GM18873 (cell line): ENCODE measurements at regions not wholly inside any gene's neighbourhood (a gene's known extent, or its start where the extent isn't known, plus 50 kb on each side); places are given as distances from the start of the nearest gene placed in this dataset.
A peak's percentile ranks its signal among the peaks of the same experiment; 100 is the strongest.
"Not testable (repeated sequence)": the region's sequence is repeated elsewhere in the genome, so short reads cannot be mapped to it uniquely, and the experiment has no call there.

Experiments used
- ATAC-seq: cut with Tn5 transposase; IDR thresholded peaks from one replicate; pipeline ENCODE4 v1.9.1; 2021; ENCODE audit warnings: mild to moderate bottlenecking, moderate library complexity, moderate number of reproducible peaks; ENCODE audit not compliant: unreplicated experiment, low FRiP score

GRCh38 chr5:153340738-153341137 is 149.7 kb upstream of the GRIA1 start:
- no peak for ATAC-seq

- no peak for ATAC-seq
Observed at GRCh38 chr5:153342487-153342886, 148.0 kb upstream of the GRIA1 start.

GRCh38 chr5:153347611-153348010 is 142.9 kb upstream of the GRIA1 start:
- ATAC-seq = no peak

GRCh38 chr5:153350175-153350883 is 140.1 kb upstream of the GRIA1 start:
- no peak for ATAC-seq

GRCh38 chr5:153352685-153353219 is 137.7 kb upstream of the GRIA1 start:
- no peak for ATAC-seq

GRCh38 chr5:153357493-153358112 is 132.9 kb upstream of the GRIA1 start:
- no peak for ATAC-seq

- ATAC-seq = peak; percentile 64
Observed at GRCh38 chr5:153358315-153358976, 132.0 kb upstream of the GRIA1 start.

GRCh38 chr5:153360860-153361259 is 129.6 kb upstream of the GRIA1 start:
- ATAC-seq = no peak

- no peak for ATAC-seq
Observed at GRCh38 chr5:153361735-153362409, 128.6 kb upstream of the GRIA1 start.

- no peak for ATAC-seq
Observed at GRCh38 chr5:153365547-153365946, 124.9 kb upstream of the GRIA1 start.

- ATAC-seq = no peak
Observed at GRCh38 chr5:153367466-153367865, 123.0 kb upstream of the GRIA1 start.

GRCh38 chr5:153372425-153373129 is 117.9 kb upstream of the GRIA1 start:
- ATAC-seq = no peak

- ATAC-seq = no peak
Observed at GRCh38 chr5:153373130-153373498, 117.4 kb upstream of the GRIA1 start.

- ATAC-seq = not testable (repeated sequence)
Observed at GRCh38 chr5:153381630-153382029, 108.8 kb upstream of the GRIA1 start.

- no peak for ATAC-seq
Observed at GRCh38 chr5:153390569-153390968, 99.9 kb upstream of the GRIA1 start.

GRCh38 chr5:153399595-153399994 is 90.9 kb upstream of the GRIA1 start:
- ATAC-seq = no peak

- ATAC-seq = no peak
Observed at GRCh38 chr5:153400931-153401330, 89.5 kb upstream of the GRIA1 start.

- ATAC-seq = no peak
Observed at GRCh38 chr5:153402550-153402949, 87.9 kb upstream of the GRIA1 start.

- no peak for ATAC-seq
Observed at GRCh38 chr5:153403470-153403869, 87.0 kb upstream of the GRIA1 start.

GRCh38 chr5:153404747-153405146 is 85.7 kb upstream of the GRIA1 start:
- no peak for ATAC-seq
